Psoas muscle (tissue), 7 donors: ENCODE measurements at regions not wholly inside any gene's neighbourhood (a gene's known extent, or its start where the extent isn't known, plus 50 kb on each side); places are given as distances from the start of the nearest gene placed in this dataset.

Source experiments
- ATAC-seq, 4 donors: fragments of 200-7000 bp; cut with Tn5 transposase; one replicate each; pipeline ENCODE4 v1.9.1; 2020; ENCODE audit warnings: moderate library complexity in 3 of 4, mild to moderate bottlenecking in 2 of 4
- DNase-seq, 2 donors: peaks; one replicate each; pipeline ENCODE4 v3.0.0-alpha.2; 2020
- H3K27ac ChIP-seq: fragments of 200-600 bp; one replicate; pipeline ENCODE4 v1.8.0; 2022
- H3K27me3 ChIP-seq, 3 donors: fragments of 200-600 bp in 1 of 3; one replicate each; pipeline versions ENCODE4 v1.6.1 to v1.8.0; 2013 to 2022; ENCODE audit warnings: low read length in 2 of 3, mild to moderate bottlenecking in 2 of 3, moderate library complexity in 1 of 3; ENCODE audit not compliant: insufficient read depth in 3 of 3
- H3K36me3 ChIP-seq, 2 donors: fragments of 200-600 bp in 1 of 2; one replicate each; pipeline versions ENCODE4 v1.6.1 to v1.8.0; 2013 to 2022; ENCODE audit warnings: low read depth in 1 of 2, mild to moderate bottlenecking in 1 of 2, moderate library complexity in 1 of 2; ENCODE audit not compliant: insufficient read depth in 1 of 2
- H3K4me1 ChIP-seq: fragments of 200-600 bp; one replicate; pipeline ENCODE4 v1.8.0; 2022
- H3K4me3 ChIP-seq: fragments of 200-600 bp; one replicate; pipeline ENCODE4 v1.8.0; 2022; ENCODE audit warnings: mild to moderate bottlenecking
- H3K9me3 ChIP-seq: fragments of 200-600 bp; one replicate; pipeline ENCODE4 v1.8.0; 2022
- WGBS, 3 donors: extraction: QIAGEN DNeasy Blood & Tissue Kit; methylation state at CpG; one replicate each; pipeline versions ENCODE4 v1.1.6 to v1.1.7; 2013; 5-methylcytosine and 5-hydroxymethylcytosine counted together
- intact Hi-C, 2 donors: fragments of 100-400 bp; cut with DNase I; formaldehyde crosslinking; loops; one replicate each; pipeline versions ENCODE4 v1.11.0 to v1.14.2; 2022
- TF ChIP-seq, protein P1 (sequence below): fragments of 200-600 bp; IDR thresholded peaks from one replicate; pipeline ENCODE4 v1.8.0; 2022; ENCODE audit warnings: antibody characterized with exemption
- donor health status: healthy with polysubstance abuse.
- donor health status: DM: no; HTN: no; CAD: no; lungs with moderate emphysema.
- donor health status: Bipolar disorder and iron deficiency.
- donor health status: healthy.
- donor health status: DM: yes; HTN: yes; CAD: no.
- donor health status: DM: no; HTN: no; CAD: no.
- donor health status: DM: yes; HTN: yes; CAD: no.

DNA sequence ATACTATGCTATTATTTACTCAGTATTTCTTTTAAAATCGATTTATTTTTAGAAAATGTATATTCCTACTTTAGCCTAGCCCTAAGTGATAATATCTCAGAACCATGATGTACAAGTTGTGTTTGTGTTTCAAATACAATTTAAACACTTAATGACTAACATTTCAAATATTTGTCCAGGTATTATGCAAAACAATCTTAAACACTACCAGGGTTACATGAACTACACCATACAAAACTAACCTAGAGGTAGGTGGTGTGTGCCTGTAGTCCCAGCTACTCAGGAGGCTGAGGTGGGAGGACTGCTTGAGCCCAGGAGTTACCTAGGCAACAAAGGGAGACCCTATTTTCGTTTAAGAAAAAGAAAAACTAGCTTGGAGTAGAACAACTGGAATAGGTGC is 83.0 kb upstream of the TMEM33 start:
- 54 to 59% (median 56%) methylated on average over 2 of the region's 2 CpGs for WGBS, 3 donors
- DNase-seq: no peak
- intact Hi-C loops: no loop called here
- no peaks in the 10 kb centered on the region for H3K9me3 ChIP-seq
- H3K4me1 ChIP-seq: no peaks in the 10 kb centered on the region
- H3K27ac ChIP-seq: no peak overlapping the region
- H3K36me3 ChIP-seq: no peaks in the 10 kb centered on the region
- H3K4me3 ChIP-seq: no peak overlapping the region
- no peak for ATAC-seq
- TF ChIP-seq, protein P1, sequence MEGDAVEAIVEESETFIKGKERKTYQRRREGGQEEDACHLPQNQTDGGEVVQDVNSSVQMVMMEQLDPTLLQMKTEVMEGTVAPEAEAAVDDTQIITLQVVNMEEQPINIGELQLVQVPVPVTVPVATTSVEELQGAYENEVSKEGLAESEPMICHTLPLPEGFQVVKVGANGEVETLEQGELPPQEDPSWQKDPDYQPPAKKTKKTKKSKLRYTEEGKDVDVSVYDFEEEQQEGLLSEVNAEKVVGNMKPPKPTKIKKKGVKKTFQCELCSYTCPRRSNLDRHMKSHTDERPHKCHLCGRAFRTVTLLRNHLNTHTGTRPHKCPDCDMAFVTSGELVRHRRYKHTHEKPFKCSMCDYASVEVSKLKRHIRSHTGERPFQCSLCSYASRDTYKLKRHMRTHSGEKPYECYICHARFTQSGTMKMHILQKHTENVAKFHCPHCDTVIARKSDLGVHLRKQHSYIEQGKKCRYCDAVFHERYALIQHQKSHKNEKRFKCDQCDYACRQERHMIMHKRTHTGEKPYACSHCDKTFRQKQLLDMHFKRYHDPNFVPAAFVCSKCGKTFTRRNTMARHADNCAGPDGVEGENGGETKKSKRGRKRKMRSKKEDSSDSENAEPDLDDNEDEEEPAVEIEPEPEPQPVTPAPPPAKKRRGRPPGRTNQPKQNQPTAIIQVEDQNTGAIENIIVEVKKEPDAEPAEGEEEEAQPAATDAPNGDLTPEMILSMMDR: no peak
- H3K27me3 ChIP-seq: peaks cover 0 to 12% (median 8%) of the 10 kb centered on the region in 3 donors

DNA sequence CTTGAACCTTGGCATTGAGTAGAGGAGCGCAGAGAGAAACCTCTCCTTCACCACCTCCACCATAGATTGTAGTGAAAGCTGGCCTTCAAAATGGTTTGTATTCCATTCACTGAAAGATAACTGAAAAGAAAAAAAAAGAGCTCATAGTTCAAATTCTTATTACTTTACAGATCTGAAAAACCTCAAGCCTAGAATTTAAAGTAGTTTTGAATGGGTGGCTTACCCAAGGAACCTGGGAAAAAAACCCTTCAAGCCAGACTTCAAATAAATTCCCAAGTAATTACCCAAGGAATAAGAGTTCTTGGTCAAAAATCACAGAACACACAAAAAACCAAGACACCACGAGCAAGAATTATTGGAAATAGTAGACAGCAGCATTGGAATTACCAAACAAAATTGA is 83.6 kb upstream of the TMEM33 start:
- Histone ChIP-seq H3K9me3 (no peaks in the 10 kb centered on the region), H3K27me3 (peaks cover 0 to 8% (median 8%) of the 10 kb centered on the region in 3 donors), H3K36me3 (no peaks in the 10 kb centered on the region), H3K4me1 (no peaks in the 10 kb centered on the region), H3K4me3 (no peak overlapping the region), H3K27ac (no peak overlapping the region)
- DNase-seq (no peak), ATAC-seq (no peak)
- TF ChIP-seq, protein P1: no peak
- intact Hi-C loops: no loop called here
- WGBS, 3 donors: 66 to 83% (median 73%) methylated on average over 2 of the region's 2 CpGs

DNA sequence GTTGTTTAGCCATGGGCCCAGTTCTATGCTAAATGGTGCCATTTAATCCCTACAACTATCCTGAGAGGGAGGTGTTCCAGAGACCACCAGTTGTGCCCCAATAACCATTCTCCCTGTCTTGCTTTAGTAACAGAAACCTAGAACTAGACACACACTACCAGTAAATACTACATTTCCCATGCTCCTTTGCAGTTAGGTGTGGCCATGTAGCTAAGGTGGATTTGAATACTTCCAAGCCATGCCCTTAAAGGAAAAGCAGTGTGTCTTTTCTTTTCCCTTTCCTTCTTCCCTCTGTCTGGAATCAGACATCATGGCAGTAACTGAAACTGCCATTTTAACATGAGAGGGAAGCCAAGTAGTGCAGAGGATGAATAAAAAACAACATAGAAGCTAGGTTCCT is 90.9 kb upstream of the TMEM33 start:
- H3K9me3 ChIP-seq: no peaks in the 10 kb centered on the region
- H3K27me3 ChIP-seq: peaks cover 0 to 2% (median 0%) of the 10 kb centered on the region in 3 donors
- H3K27ac ChIP-seq: no peak overlapping the region
- no peak for ATAC-seq
- TF ChIP-seq, protein P1: no peak
- DNase-seq: no peak
- intact Hi-C loops: no loop called here
- no peaks in the 10 kb centered on the region for H3K36me3 ChIP-seq
- no peaks in the 10 kb centered on the region for H3K4me1 ChIP-seq
- no peak overlapping the region for H3K4me3 ChIP-seq

DNA sequence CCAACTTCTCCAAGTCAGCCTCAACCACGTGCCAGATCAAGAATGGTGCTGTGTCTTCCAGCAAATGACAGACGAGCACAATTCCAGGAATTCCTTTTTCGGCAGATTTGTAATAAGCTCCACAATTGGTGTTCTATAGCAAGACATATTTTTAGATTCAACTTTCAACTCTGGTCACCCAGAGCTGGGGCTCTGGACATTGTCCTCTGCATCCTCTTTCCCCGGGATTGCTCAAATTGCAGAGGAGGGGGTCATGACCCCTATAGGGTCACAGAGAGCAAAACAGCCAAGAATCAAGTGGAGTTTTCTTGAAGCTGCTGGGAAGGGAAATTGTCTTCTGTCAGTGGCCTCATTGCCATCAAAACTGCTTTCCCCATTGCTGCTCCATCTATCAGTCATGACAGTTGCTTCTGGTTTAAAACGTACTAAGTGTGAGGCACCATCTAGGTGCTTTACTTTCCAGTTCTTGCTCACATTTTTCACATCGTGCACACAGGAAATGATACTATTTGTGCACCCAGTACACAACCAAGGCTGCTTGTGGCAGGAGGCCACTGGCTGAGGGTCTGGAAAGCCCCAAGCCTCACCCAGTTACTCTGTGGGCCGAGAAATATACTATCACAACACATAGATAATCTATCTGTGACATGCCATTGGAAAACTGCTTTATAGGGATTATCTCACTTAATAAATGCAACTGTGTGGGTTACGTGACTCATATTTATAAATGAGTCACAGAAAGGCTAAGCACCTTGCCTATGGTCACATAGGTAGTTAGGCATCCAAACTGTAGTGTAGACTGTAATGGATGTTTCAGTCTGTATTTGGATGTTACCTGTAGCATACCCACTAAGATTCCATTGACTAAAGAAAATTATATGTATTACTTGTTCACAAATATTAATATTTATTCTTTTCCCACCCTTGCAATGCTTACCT is 91.7 kb upstream of the PHOX2B start:
- TF ChIP-seq, protein P1: no peak
- Histone ChIP-seq H3K4me1 (no peaks in the 10 kb centered on the region), H3K27ac (no peak overlapping the region), H3K9me3 (no peaks in the 10 kb centered on the region), H3K36me3 (no peaks in the 10 kb centered on the region), H3K27me3 (peaks cover 0 to 17% (median 0%) of the 10 kb centered on the region in 3 donors), H3K4me3 (no peak overlapping the region)
- intact Hi-C loops: no loop called here
- no peak for ATAC-seq
- 28 to 31% (median 29%) methylated on average over 8 of the region's 8 CpGs for WGBS, 3 donors
- no peak for DNase-seq
